Glutamatergic neuron (in vitro differentiated cells): ENCODE measurements at regions not wholly inside any gene's neighbourhood (a gene's known extent, or its start where the extent isn't known, plus 50 kb on each side); places are given as distances from the start of the nearest gene placed in this dataset.

Experiments
- DNase-seq: peaks from one replicate; pipeline ENCODE4 v3.0.0; 2022
- H3K27ac Mint-ChIP-seq: one replicate; pipeline ENCODE4 v1.8.0; 2020; ENCODE audit warnings: mild to moderate bottlenecking, mixed read lengths, inconsistent platforms; ENCODE audit not compliant: unreplicated experiment
- H3K27me3 Mint-ChIP-seq: one replicate; pipeline ENCODE4 v1.8.0; 2020; ENCODE audit warnings: mild to moderate bottlenecking, moderate library complexity, mixed read lengths, inconsistent platforms; ENCODE audit not compliant: unreplicated experiment
- H3K36me3 Mint-ChIP-seq: one replicate; pipeline ENCODE4 v1.8.0; 2020; ENCODE audit warnings: mild to moderate bottlenecking, mixed read lengths, inconsistent platforms; ENCODE audit not compliant: unreplicated experiment
- H3K4me1 Mint-ChIP-seq: one replicate; pipeline ENCODE4 v1.8.0; 2020; ENCODE audit warnings: mild to moderate bottlenecking, low read depth, mixed read lengths, inconsistent platforms; ENCODE audit not compliant: unreplicated experiment
- H3K4me3 Mint-ChIP-seq: one replicate; pipeline ENCODE4 v1.8.0; 2020; ENCODE audit warnings: mild to moderate bottlenecking, mixed read lengths, inconsistent platforms; ENCODE audit not compliant: unreplicated experiment
- H3K9me3 Mint-ChIP-seq: one replicate; pipeline ENCODE4 v1.8.0; 2020; ENCODE audit warnings: mild to moderate bottlenecking, moderate library complexity, mixed read lengths, inconsistent platforms; ENCODE audit not compliant: unreplicated experiment
- TF ChIP-seq, protein P1 (sequence below): fragments of 200-600 bp; sonication (generic); IDR thresholded peaks from one replicate; pipeline ENCODE4 v1.5.0; 2021; ENCODE audit not compliant: partially characterized antibody, unreplicated experiment

DNA sequence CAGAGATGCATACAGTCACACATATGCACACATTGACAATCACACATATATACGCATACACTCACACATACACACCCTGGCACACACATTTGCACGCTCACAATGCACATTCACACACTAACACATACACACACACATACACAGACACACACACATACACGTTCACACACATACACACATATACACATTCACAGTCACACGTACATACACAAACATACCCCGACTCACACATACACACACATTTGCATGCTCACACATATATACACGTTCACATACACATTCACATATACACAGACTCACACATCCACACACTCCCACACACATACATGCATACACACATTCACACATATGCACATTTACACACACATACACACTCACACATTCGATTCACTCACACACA is 366.8 kb upstream of the ID4 start:
- Mint-ChIP-seq H3K27me3 (no peaks in the 10 kb centered on the region), H3K4me1 (no peaks in the 10 kb centered on the region), H3K36me3 (no peaks in the 10 kb centered on the region), H3K4me3 (no peak overlapping the region), H3K9me3 (no peaks in the 10 kb centered on the region), H3K27ac (no peak overlapping the region)
- DNase-seq = no peak
- TF ChIP-seq, protein P1, sequence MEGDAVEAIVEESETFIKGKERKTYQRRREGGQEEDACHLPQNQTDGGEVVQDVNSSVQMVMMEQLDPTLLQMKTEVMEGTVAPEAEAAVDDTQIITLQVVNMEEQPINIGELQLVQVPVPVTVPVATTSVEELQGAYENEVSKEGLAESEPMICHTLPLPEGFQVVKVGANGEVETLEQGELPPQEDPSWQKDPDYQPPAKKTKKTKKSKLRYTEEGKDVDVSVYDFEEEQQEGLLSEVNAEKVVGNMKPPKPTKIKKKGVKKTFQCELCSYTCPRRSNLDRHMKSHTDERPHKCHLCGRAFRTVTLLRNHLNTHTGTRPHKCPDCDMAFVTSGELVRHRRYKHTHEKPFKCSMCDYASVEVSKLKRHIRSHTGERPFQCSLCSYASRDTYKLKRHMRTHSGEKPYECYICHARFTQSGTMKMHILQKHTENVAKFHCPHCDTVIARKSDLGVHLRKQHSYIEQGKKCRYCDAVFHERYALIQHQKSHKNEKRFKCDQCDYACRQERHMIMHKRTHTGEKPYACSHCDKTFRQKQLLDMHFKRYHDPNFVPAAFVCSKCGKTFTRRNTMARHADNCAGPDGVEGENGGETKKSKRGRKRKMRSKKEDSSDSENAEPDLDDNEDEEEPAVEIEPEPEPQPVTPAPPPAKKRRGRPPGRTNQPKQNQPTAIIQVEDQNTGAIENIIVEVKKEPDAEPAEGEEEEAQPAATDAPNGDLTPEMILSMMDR = no peak

DNA sequence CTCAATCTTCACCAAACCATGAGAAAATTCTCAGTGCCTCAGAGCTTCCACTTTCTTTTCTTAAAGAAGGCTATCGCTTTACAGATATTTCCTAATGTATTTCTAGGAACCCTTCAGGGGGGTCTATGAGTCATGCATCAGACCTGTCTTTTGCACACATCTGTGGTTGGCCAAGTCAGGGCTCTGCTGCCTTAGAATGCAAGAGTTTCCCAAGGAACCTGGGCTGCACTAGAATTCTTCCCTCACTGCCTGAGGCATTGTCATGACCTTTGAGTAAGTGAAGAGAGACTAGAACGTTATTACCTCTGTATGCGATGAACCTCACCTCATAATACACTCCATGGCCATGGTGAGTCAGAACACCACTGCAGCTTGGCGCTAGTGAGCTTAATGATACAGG is 365.0 kb upstream of the ID4 start:
- Mint-ChIP-seq H3K27me3 (no peaks in the 10 kb centered on the region), H3K9me3 (peaks cover 5% of the 10 kb centered on the region), H3K36me3 (peaks cover 6% of the 10 kb centered on the region), H3K4me3 (no peak overlapping the region), H3K27ac (no peak overlapping the region), H3K4me1 (no peaks in the 10 kb centered on the region)
- DNase-seq = no peak
- TF ChIP-seq, protein P1 = no peak

DNA sequence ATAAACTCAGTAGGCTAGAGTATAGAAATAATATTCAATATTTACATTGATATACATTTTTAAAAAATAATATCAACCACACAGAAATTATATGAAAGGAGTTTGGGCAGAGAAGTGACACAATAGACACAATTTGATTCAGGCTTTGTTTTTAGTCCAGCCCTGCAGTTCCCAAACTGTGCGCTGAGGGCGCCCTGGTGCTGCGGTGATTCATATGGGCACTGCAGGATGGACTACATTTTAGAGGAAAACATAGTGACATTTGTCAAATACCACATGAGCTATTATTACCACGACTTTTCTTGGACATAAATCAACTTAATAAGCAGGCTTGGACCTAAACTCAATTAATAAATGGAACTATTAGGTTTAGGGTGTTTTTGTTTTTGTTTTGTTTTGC is 364.3 kb upstream of the ID4 start:
- H3K4me3 Mint-ChIP-seq = no peak overlapping the region

DNA sequence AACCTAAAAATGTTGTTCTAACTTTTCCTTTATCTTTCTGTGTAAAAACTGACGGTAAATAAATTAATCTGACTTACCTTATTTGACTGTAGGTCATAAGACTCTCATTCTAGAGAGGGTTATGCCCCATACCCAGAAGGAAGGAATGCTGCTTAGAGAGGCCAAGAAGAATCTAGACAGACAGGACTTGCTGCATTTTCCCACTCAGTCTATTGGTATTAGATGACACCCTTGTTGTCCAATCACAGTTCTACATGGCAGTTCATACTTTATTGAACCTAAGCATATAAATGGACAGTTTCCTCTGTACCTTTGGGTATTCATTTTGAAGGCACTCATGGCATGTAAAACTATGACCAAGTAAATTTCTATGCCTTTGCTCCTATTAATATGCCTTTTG is 359.6 kb upstream of the ID4 start:
- no peaks in the 10 kb centered on the region for H3K27me3 Mint-ChIP-seq
- DNase-seq = no peak
- H3K27ac Mint-ChIP-seq = no peak overlapping the region
- H3K9me3 Mint-ChIP-seq = peaks cover 5% of the 10 kb centered on the region
- H3K36me3 Mint-ChIP-seq = peaks cover 6% of the 10 kb centered on the region
- TF ChIP-seq, protein P1 = no peak
- no peaks in the 10 kb centered on the region for H3K4me1 Mint-ChIP-seq
- H3K4me3 Mint-ChIP-seq = no peak overlapping the region

More for the DNA sequence above, 364.3 kb upstream of the ID4 start:
- peak; percentile 36 for DNase-seq
- H3K36me3 Mint-ChIP-seq = peaks cover 6% of the 10 kb centered on the region
- no peaks in the 10 kb centered on the region for H3K27me3 Mint-ChIP-seq
- H3K27ac Mint-ChIP-seq = no peak overlapping the region
- H3K9me3 Mint-ChIP-seq = peaks cover 5% of the 10 kb centered on the region
- TF ChIP-seq, protein P1 = peak; percentile 38
- no peaks in the 10 kb centered on the region for H3K4me1 Mint-ChIP-seq

DNA sequence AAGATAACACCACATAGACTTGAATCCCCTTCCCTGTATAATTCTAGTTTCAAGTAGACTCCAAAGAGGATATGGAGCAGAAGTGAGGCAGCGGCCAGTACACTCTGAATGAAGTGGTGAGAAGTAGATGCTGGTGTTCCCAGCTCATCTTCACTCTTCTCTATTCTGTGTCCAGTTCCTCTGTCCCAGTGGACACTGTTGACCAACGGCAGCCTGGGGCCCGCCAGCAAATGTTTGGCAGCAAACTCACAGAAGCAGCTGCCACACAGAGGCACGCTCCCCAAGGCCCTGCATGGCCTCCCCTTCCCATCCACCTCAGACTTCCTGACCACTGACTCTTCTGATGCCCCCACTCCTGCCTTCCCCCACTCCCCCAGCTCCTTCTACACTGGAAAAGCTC is 358.9 kb upstream of the ID4 start:
- Mint-ChIP-seq H3K27me3 (no peaks in the 10 kb centered on the region), H3K9me3 (peaks cover 5% of the 10 kb centered on the region), H3K36me3 (peaks cover 6% of the 10 kb centered on the region), H3K27ac (no peak overlapping the region), H3K4me3 (no peak overlapping the region), H3K4me1 (no peaks in the 10 kb centered on the region)
- TF ChIP-seq, protein P1 = no peak
- no peak for DNase-seq
